ENCODE measurements at regions not wholly inside any gene's neighbourhood (a gene's known extent, or its start where the extent isn't known, plus 50 kb on each side); places are given as distances from the start of the nearest gene placed in this dataset.

- Histone ChIP-seq H3K27me3 (ENCODE audit: control insufficient read depth in 1 of 2, insufficient read depth in 2 of 2, low read length in 1 of 2) (no peaks in the 10 kb centered on the region), H3K9me3 (ENCODE audit: control insufficient read depth, low read length) (no peaks in the 10 kb centered on the region), H3K27ac (ENCODE audit: low read depth in 1 of 2, low read length in 2 of 2) (no peak overlapping the region), H3K36me3 (ENCODE audit: control insufficient read depth in 1 of 2, insufficient read depth in 2 of 2, low read length in 1 of 2) (no peaks in the 10 kb centered on the region), H3K4me3 (ENCODE audit: low read length in 2 of 2) (no peak overlapping the region), H3K4me1 (ENCODE audit: control insufficient read depth in 1 of 2, insufficient read depth in 2 of 2, low read length in 2 of 2) (peaks cover 0 to 4% of the 10 kb centered on the region in 2 donors)
- intact Hi-C loops (cut with DNase I): no loop called here
- DNase-seq: no peak
- WGBS, 2 donors: 93 to 100% methylated on average over 1 of the region's 1 CpG
- no peak for ATAC-seq (ENCODE audit: low FRiP score)
These were observed 793.8 kb downstream of the TBL1XR1 start for GRCh38 chr3:176403531-176403930.

GRCh38 chr3:176401211-176401610, 796.1 kb downstream of the TBL1XR1 start:
- DNase-seq (no peak), ATAC-seq (ENCODE audit: low FRiP score) (peak; percentile 69)
- Histone ChIP-seq H3K4me3 (ENCODE audit: low read length in 2 of 2) (no peak overlapping the region), H3K9me3 (ENCODE audit: control insufficient read depth, low read length) (no peaks in the 10 kb centered on the region), H3K27me3 (ENCODE audit: control insufficient read depth in 1 of 2, insufficient read depth in 2 of 2, low read length in 1 of 2) (no peaks in the 10 kb centered on the region), H3K4me1 (ENCODE audit: control insufficient read depth in 1 of 2, insufficient read depth in 2 of 2, low read length in 2 of 2) (peaks cover 0 to 4% of the 10 kb centered on the region in 2 donors), H3K27ac (ENCODE audit: low read depth in 1 of 2, low read length in 2 of 2) (no peak overlapping the region), H3K36me3 (ENCODE audit: control insufficient read depth in 1 of 2, insufficient read depth in 2 of 2, low read length in 1 of 2) (no peaks in the 10 kb centered on the region)
- intact Hi-C loops (cut with DNase I): no loop called here
- WGBS, 2 donors: 19 to 22% methylated on average over 3 of the region's 3 CpGs

GRCh38 chr3:176399193-176399592, 798.1 kb downstream of the TBL1XR1 start:
- no peak overlapping the region for H3K27ac ChIP-seq (ENCODE audit: low read depth in 1 of 2, low read length in 2 of 2)
- intact Hi-C loops (cut with DNase I): no loop called here
- H3K9me3 ChIP-seq (ENCODE audit: control insufficient read depth, low read length): no peaks in the 10 kb centered on the region
- no peak overlapping the region for H3K4me3 ChIP-seq (ENCODE audit: low read length in 2 of 2)
- H3K36me3 ChIP-seq (ENCODE audit: control insufficient read depth in 1 of 2, insufficient read depth in 2 of 2, low read length in 1 of 2): no peaks in the 10 kb centered on the region
- H3K27me3 ChIP-seq (ENCODE audit: control insufficient read depth in 1 of 2, insufficient read depth in 2 of 2, low read length in 1 of 2): no peaks in the 10 kb centered on the region
- ATAC-seq (ENCODE audit: low FRiP score) (no peak), DNase-seq (no peak)
- peaks cover 0 to 4% of the 10 kb centered on the region in 2 donors for H3K4me1 ChIP-seq (ENCODE audit: control insufficient read depth in 1 of 2, insufficient read depth in 2 of 2, low read length in 2 of 2)
- WGBS, 2 donors: 51 to 58% methylated on average over 2 of the region's 2 CpGs

- Histone ChIP-seq H3K9me3 (ENCODE audit: control insufficient read depth, low read length) (no peaks in the 10 kb centered on the region), H3K4me3 (ENCODE audit: low read length in 2 of 2) (no peak overlapping the region), H3K27me3 (ENCODE audit: control insufficient read depth in 1 of 2, insufficient read depth in 2 of 2, low read length in 1 of 2) (no peaks in the 10 kb centered on the region), H3K27ac (ENCODE audit: low read depth in 1 of 2, low read length in 2 of 2) (no peak overlapping the region), H3K36me3 (ENCODE audit: control insufficient read depth in 1 of 2, insufficient read depth in 2 of 2, low read length in 1 of 2) (no peaks in the 10 kb centered on the region), H3K4me1 (ENCODE audit: control insufficient read depth in 1 of 2, insufficient read depth in 2 of 2, low read length in 2 of 2) (peaks cover 0 to 4% of the 10 kb centered on the region in 2 donors)
- no peak for DNase-seq
- intact Hi-C loops (cut with DNase I): no loop called here
- ATAC-seq (ENCODE audit: low FRiP score): no peak
- 89 to 93% methylated on average over 2 of the region's 2 CpGs for WGBS, 2 donors
These were observed 802.0 kb downstream of the TBL1XR1 start for GRCh38 chr3:176395240-176395639.

- no peak for DNase-seq
- Histone ChIP-seq H3K4me3 (ENCODE audit: low read length in 2 of 2) (no peak overlapping the region), H3K9me3 (ENCODE audit: control insufficient read depth, low read length) (no peaks in the 10 kb centered on the region), H3K27ac (ENCODE audit: low read depth in 1 of 2, low read length in 2 of 2) (no peak overlapping the region), H3K27me3 (ENCODE audit: control insufficient read depth in 1 of 2, insufficient read depth in 2 of 2, low read length in 1 of 2) (no peaks in the 10 kb centered on the region), H3K36me3 (ENCODE audit: control insufficient read depth in 1 of 2, insufficient read depth in 2 of 2, low read length in 1 of 2) (no peaks in the 10 kb centered on the region), H3K4me1 (ENCODE audit: control insufficient read depth in 1 of 2, insufficient read depth in 2 of 2, low read length in 2 of 2) (no peaks in the 10 kb centered on the region)
- intact Hi-C loops (cut with DNase I): no loop called here
- WGBS, 2 donors: 47 to 57% methylated on average over 2 of the region's 2 CpGs
- no peak for ATAC-seq (ENCODE audit: low FRiP score)
These were observed 818.5 kb downstream of the TBL1XR1 start for GRCh38 chr3:176378789-176379188.

- intact Hi-C loops (cut with DNase I): no loop called here
- Histone ChIP-seq H3K9me3 (ENCODE audit: control insufficient read depth, low read length) (no peaks in the 10 kb centered on the region), H3K27me3 (ENCODE audit: control insufficient read depth in 1 of 2, insufficient read depth in 2 of 2, low read length in 1 of 2) (no peaks in the 10 kb centered on the region), H3K27ac (ENCODE audit: low read depth in 1 of 2, low read length in 2 of 2) (no peak overlapping the region), H3K36me3 (ENCODE audit: control insufficient read depth in 1 of 2, insufficient read depth in 2 of 2, low read length in 1 of 2) (no peaks in the 10 kb centered on the region), H3K4me3 (ENCODE audit: low read length in 2 of 2) (no peak overlapping the region), H3K4me1 (ENCODE audit: control insufficient read depth in 1 of 2, insufficient read depth in 2 of 2, low read length in 2 of 2) (no peaks in the 10 kb centered on the region)
- no peak for ATAC-seq (ENCODE audit: low FRiP score)
- DNase-seq: no peak
These were observed 820.8 kb downstream of the TBL1XR1 start for GRCh38 chr3:176376531-176376930.

GRCh38 chr3:176375519-176375918, 821.8 kb downstream of the TBL1XR1 start:
- no peak overlapping the region for H3K4me3 ChIP-seq (ENCODE audit: low read length in 2 of 2)
- no peaks in the 10 kb centered on the region for H3K36me3 ChIP-seq (ENCODE audit: control insufficient read depth in 1 of 2, insufficient read depth in 2 of 2, low read length in 1 of 2)
- 93% methylated on average over 1 of the region's 1 CpG for WGBS, 2 donors
- no peaks in the 10 kb centered on the region for H3K4me1 ChIP-seq (ENCODE audit: control insufficient read depth in 1 of 2, insufficient read depth in 2 of 2, low read length in 2 of 2)
- no peaks in the 10 kb centered on the region for H3K27me3 ChIP-seq (ENCODE audit: control insufficient read depth in 1 of 2, insufficient read depth in 2 of 2, low read length in 1 of 2)
- DNase-seq: no peak
- no peaks in the 10 kb centered on the region for H3K9me3 ChIP-seq (ENCODE audit: control insufficient read depth, low read length)
- intact Hi-C loops (cut with DNase I): no loop called here
- no peak for ATAC-seq (ENCODE audit: low FRiP score)
- H3K27ac ChIP-seq (ENCODE audit: low read depth in 1 of 2, low read length in 2 of 2): no peak overlapping the region

GRCh38 chr3:176362191-176362731, 835.0 kb downstream of the TBL1XR1 start:
- no peak overlapping the region for H3K27ac ChIP-seq (ENCODE audit: low read depth in 1 of 2, low read length in 2 of 2)
- 86 to 93% methylated on average over 35 to 45 of the region's 45 CpGs for WGBS, 2 donors
- no peaks in the 10 kb centered on the region for H3K9me3 ChIP-seq (ENCODE audit: control insufficient read depth, low read length)
- intact Hi-C loops (cut with DNase I): no loop called here
- H3K27me3 ChIP-seq (ENCODE audit: control insufficient read depth in 1 of 2, insufficient read depth in 2 of 2, low read length in 1 of 2): no peaks in the 10 kb centered on the region
- DNase-seq (peak in 1 of 2 donors; percentile 64), ATAC-seq (ENCODE audit: low FRiP score) (no peak)
- no peaks in the 10 kb centered on the region for H3K36me3 ChIP-seq (ENCODE audit: control insufficient read depth in 1 of 2, insufficient read depth in 2 of 2, low read length in 1 of 2)
- no peaks in the 10 kb centered on the region for H3K4me1 ChIP-seq (ENCODE audit: control insufficient read depth in 1 of 2, insufficient read depth in 2 of 2, low read length in 2 of 2)
- no peak overlapping the region for H3K4me3 ChIP-seq (ENCODE audit: low read length in 2 of 2)

- no peak overlapping the region for H3K27ac ChIP-seq (ENCODE audit: low read depth in 1 of 2, low read length in 2 of 2)
- intact Hi-C loops (cut with DNase I): no loop called here
- no peak overlapping the region for H3K4me3 ChIP-seq (ENCODE audit: low read length in 2 of 2)
- no peaks in the 10 kb centered on the region for H3K4me1 ChIP-seq (ENCODE audit: control insufficient read depth in 1 of 2, insufficient read depth in 2 of 2, low read length in 2 of 2)
- no peaks in the 10 kb centered on the region for H3K27me3 ChIP-seq (ENCODE audit: control insufficient read depth in 1 of 2, insufficient read depth in 2 of 2, low read length in 1 of 2)
- DNase-seq (no peak), ATAC-seq (ENCODE audit: low FRiP score) (no peak)
- WGBS, 2 donors: 92 to 95% methylated on average over 3 of the region's 3 CpGs
- H3K9me3 ChIP-seq (ENCODE audit: control insufficient read depth, low read length): no peaks in the 10 kb centered on the region
- no peaks in the 10 kb centered on the region for H3K36me3 ChIP-seq (ENCODE audit: control insufficient read depth in 1 of 2, insufficient read depth in 2 of 2, low read length in 1 of 2)
These were observed 838.1 kb downstream of the TBL1XR1 start for GRCh38 chr3:176359211-176359610.

Data from aorta (tissue), 5 donors.